ENCODE measurements at regions not wholly inside any gene's neighbourhood (a gene's known extent, or its start where the extent isn't known, plus 50 kb on each side); places are given as distances from the start of the nearest gene placed in this dataset.

GRCh38 chr2:118718921-118719320, 128.5 kb downstream of the EN1 start:
- ATAC-seq (no peak), DNase-seq (no peak)
- H3K4me1 ChIP-seq (ENCODE audit: control insufficient read depth, insufficient read depth, low read length) = no peaks in the 10 kb centered on the region
- H3K27me3 ChIP-seq (ENCODE audit: control insufficient read depth, insufficient read depth) = no peaks in the 10 kb centered on the region
- H3K9me3 ChIP-seq (ENCODE audit: control insufficient read depth, low read length) = no peaks in the 10 kb centered on the region
- no peak overlapping the region for H3K27ac ChIP-seq (ENCODE audit: low read length)
- intact Hi-C loops (cut with DNase I) = no loop called here
- no peak overlapping the region for H3K4me3 ChIP-seq (ENCODE audit: low read length)

DNA sequence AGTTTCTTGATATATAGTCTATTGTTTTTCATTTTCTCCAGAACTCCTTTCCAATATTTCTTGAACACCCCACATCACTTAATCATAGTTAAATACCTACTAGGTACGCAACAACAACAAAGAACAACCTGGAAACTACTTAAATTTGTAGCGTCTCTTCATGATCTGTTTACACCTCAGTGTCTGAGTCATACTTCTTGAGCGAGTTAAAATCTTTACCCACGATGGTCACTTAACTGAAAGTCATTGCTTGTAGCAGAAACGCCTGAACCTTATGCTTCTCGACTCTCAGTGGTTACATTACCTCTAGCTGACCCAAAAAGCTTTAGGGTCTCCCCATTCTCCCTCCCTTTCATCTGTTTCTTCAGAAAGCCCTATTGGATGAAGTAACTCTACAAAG, 131.3 kb downstream of the EN1 start:
- Histone ChIP-seq H3K4me1 (ENCODE audit: control insufficient read depth, insufficient read depth, low read length) (no peaks in the 10 kb centered on the region), H3K27me3 (ENCODE audit: control insufficient read depth, insufficient read depth) (no peaks in the 10 kb centered on the region), H3K9me3 (ENCODE audit: control insufficient read depth, low read length) (no peaks in the 10 kb centered on the region), H3K27ac (ENCODE audit: low read length) (no peak overlapping the region), H3K4me3 (ENCODE audit: low read length) (no peak overlapping the region)
- intact Hi-C loops (cut with DNase I) = no loop called here
- 83% methylated on average over 6 of the region's 6 CpGs for WGBS
- ATAC-seq = no peak
- DNase-seq = no peak

DNA sequence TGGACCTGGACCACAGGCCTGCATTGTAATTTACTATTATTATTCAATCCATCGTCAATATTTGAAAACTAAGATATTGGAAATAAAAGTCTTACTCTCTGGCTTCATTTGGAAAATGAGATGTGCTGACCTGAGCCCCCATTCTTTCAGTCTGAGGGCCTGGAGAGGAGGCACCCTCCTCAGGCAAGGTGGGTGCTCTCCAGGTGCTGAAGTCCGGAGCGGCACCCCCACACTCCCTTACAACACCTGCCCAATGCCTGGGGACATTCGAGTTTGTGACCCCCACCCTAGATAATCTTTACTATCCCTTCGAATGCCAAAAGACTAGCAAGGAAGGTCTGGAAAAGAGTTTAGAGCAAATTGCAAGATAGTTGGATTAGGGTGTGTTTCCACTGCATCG, 133.3 kb downstream of the EN1 start:
- Histone ChIP-seq H3K27ac (ENCODE audit: low read length) (no peak overlapping the region), H3K27me3 (ENCODE audit: control insufficient read depth, insufficient read depth) (no peaks in the 10 kb centered on the region), H3K4me3 (ENCODE audit: low read length) (no peak overlapping the region), H3K4me1 (ENCODE audit: control insufficient read depth, insufficient read depth, low read length) (no peaks in the 10 kb centered on the region), H3K9me3 (ENCODE audit: control insufficient read depth, low read length) (no peaks in the 10 kb centered on the region)
- no peak for DNase-seq
- 78% methylated on average over 6 of the region's 6 CpGs for WGBS
- ATAC-seq = no peak
- intact Hi-C loops (cut with DNase I) = no loop called here

DNA sequence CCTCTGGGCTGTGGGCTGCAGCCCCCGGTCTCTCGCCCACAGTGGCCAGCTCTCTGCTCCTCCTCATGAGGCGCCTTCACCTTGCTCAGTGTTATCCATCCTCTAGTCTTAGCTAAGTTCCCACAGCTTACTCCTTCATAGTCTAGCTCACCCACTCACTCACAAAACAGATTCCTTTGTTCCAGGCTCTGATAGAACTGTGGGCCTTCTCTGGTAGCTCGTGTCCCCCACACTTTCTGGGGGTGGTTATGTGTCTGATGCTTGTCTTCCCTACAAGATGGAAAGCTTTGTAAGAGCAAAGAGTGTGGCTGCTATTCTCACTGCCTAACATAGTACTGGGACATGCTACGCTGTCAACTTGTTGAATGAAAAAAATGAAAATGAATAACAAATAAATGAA, 135.8 kb downstream of the EN1 start:
- H3K27me3 ChIP-seq (ENCODE audit: control insufficient read depth, insufficient read depth) = no peaks in the 10 kb centered on the region
- H3K9me3 ChIP-seq (ENCODE audit: control insufficient read depth, low read length) = no peaks in the 10 kb centered on the region
- WGBS = 86% methylated on average over 5 of the region's 5 CpGs
- intact Hi-C loops (cut with DNase I) = no loop called here
- no peak overlapping the region for H3K27ac ChIP-seq (ENCODE audit: low read length)
- no peak for ATAC-seq
- no peaks in the 10 kb centered on the region for H3K4me1 ChIP-seq (ENCODE audit: control insufficient read depth, insufficient read depth, low read length)
- DNase-seq = no peak
- H3K4me3 ChIP-seq (ENCODE audit: low read length) = no peak overlapping the region

DNA sequence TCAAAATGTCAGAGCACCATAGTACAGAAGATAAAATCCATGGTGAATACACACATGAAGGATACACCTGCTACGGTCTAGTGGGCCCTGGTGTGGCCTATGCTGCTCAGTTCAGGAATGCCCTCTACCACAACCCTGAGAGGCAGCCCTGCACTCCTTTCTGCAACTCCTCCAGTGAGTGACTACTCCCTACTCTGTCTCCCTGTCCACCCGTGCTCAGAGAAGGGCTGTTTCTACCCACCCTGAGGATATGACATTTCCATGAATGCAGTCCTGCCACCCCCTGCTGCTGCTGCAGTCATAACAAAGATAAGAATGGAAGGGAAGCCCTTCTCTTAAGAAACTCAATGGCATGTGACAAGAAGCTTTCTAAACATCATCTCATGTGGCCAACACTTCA, 137.0 kb downstream of the EN1 start:
- Histone ChIP-seq H3K9me3 (ENCODE audit: control insufficient read depth, low read length) (no peaks in the 10 kb centered on the region), H3K27ac (ENCODE audit: low read length) (no peak overlapping the region), H3K4me1 (ENCODE audit: control insufficient read depth, insufficient read depth, low read length) (no peaks in the 10 kb centered on the region), H3K4me3 (ENCODE audit: low read length) (no peak overlapping the region), H3K27me3 (ENCODE audit: control insufficient read depth, insufficient read depth) (no peaks in the 10 kb centered on the region)
- ATAC-seq = no peak
- no peak for DNase-seq
- 36% methylated on average over 2 of the region's 2 CpGs for WGBS
- intact Hi-C loops (cut with DNase I) = no loop called here

DNA sequence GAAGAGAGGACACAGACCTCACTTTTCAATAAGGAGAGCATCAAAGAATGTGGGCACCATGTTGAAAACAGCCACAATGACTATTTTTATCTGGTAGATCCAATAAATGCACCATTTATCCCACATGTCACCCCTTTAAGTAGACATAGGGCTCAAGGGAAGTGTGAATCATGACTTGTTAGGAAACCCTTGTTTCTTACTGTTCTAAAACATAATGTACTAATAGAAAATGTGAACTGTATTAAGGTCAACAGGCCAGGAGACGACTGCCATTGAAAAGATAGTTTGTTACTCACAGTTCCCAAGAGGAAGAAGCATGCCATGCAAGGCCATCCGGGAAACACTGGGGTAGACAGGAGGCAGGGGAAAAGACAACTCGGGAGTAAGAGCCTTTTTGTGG, 137.7 kb downstream of the EN1 start:
- H3K27ac ChIP-seq (ENCODE audit: low read length) = no peak overlapping the region
- H3K9me3 ChIP-seq (ENCODE audit: control insufficient read depth, low read length) = no peaks in the 10 kb centered on the region
- no peaks in the 10 kb centered on the region for H3K4me1 ChIP-seq (ENCODE audit: control insufficient read depth, insufficient read depth, low read length)
- ATAC-seq (no peak), DNase-seq (no peak)
- 50% methylated on average over 3 of the region's 3 CpGs for WGBS
- H3K27me3 ChIP-seq (ENCODE audit: control insufficient read depth, insufficient read depth) = no peaks in the 10 kb centered on the region
- H3K4me3 ChIP-seq (ENCODE audit: low read length) = no peak overlapping the region
- intact Hi-C loops (cut with DNase I) = no loop called here

DNA sequence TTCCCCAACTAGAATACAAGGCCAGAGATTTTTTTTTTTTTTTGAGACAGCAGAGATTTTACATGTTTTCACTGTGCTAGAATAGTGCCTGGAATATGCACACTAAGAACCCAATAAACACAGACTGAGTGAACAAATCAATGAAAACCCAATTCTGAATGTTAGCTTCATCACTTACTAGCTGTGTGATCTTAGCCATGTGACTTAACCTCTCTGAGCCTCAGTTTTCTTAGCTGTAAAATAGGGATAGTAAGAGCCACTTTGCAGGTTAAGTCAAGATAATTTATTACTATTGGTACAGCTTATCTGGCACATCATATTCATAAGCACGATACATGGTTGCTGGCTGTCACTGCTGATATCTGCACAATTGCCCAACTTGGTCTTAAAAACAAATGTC, 140.6 kb downstream of the EN1 start:
- H3K9me3 ChIP-seq (ENCODE audit: control insufficient read depth, low read length) = no peaks in the 10 kb centered on the region
- ATAC-seq = no peak
- H3K27me3 ChIP-seq (ENCODE audit: control insufficient read depth, insufficient read depth) = no peaks in the 10 kb centered on the region
- H3K4me1 ChIP-seq (ENCODE audit: control insufficient read depth, insufficient read depth, low read length) = no peaks in the 10 kb centered on the region
- DNase-seq = no peak
- intact Hi-C loops (cut with DNase I) = no loop called here
- H3K27ac ChIP-seq (ENCODE audit: low read length) = no peak overlapping the region
- 90% methylated on average over 1 of the region's 1 CpG for WGBS
- H3K4me3 ChIP-seq (ENCODE audit: low read length) = no peak overlapping the region

GRCh38 chr2:118706371-118706770, 141.1 kb downstream of the EN1 start:
- Histone ChIP-seq H3K4me3 (ENCODE audit: low read length) (no peak overlapping the region), H3K9me3 (ENCODE audit: control insufficient read depth, low read length) (no peaks in the 10 kb centered on the region), H3K27me3 (ENCODE audit: control insufficient read depth, insufficient read depth) (no peaks in the 10 kb centered on the region), H3K4me1 (ENCODE audit: control insufficient read depth, insufficient read depth, low read length) (no peaks in the 10 kb centered on the region), H3K27ac (ENCODE audit: low read length) (no peak overlapping the region)
- DNase-seq = no peak
- ATAC-seq = no peak
- WGBS = 63% methylated on average over 4 of the region's 4 CpGs
- intact Hi-C loops (cut with DNase I) = no loop called here

- ATAC-seq (no peak), DNase-seq (no peak)
- Histone ChIP-seq H3K27ac (ENCODE audit: low read length) (no peak overlapping the region), H3K9me3 (ENCODE audit: control insufficient read depth, low read length) (no peaks in the 10 kb centered on the region), H3K4me3 (ENCODE audit: low read length) (no peak overlapping the region), H3K27me3 (ENCODE audit: control insufficient read depth, insufficient read depth) (no peaks in the 10 kb centered on the region), H3K4me1 (ENCODE audit: control insufficient read depth, insufficient read depth, low read length) (no peaks in the 10 kb centered on the region)
- WGBS = 50% methylated on average over 1 of the region's 1 CpG
- intact Hi-C loops (cut with DNase I) = no loop called here
Measured at GRCh38 chr2:118705032-118705431, 142.4 kb downstream of the EN1 start.

DNA sequence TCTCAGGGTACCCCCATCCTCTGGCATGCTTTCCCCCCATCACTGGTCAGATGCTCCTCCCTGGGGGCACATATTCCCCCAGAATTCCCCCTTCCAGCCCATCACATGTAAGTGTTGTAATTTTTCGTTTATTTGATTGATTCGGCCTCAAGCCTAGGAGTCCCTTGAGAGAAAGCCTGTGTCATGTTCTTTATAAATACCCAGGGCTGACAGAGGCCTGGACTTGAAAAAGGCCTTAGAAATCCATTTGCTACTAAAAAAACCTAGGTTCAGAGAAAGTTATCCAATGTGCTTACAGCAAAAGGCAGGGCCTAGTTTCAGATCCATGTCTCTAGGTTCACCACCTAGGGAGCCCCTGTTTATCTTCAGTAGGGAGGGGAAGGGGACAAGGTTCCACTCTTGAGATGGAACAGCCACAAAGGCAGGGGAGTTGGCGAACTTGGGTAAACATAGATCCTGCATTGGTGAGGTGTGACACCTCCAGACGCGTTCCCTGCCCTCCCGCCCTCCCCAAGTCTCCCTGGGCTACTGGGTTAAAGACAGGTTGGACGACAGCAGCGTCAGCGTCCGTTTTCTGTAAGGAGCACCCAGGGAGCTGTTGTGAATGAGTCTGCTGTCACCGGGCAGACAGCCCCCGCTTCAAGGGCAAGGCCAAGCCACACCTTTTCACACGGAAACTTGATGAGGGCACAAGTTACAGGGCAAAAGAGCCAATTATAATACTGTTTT, 147.8 kb downstream of the EN1 start:
- WGBS = 47% methylated on average over 13 of the region's 13 CpGs
- DNase-seq (no peak), ATAC-seq (no peak)
- H3K4me3 ChIP-seq (ENCODE audit: low read length) = no peak overlapping the region
- H3K9me3 ChIP-seq (ENCODE audit: control insufficient read depth, low read length) = no peaks in the 10 kb centered on the region
- H3K27ac ChIP-seq (ENCODE audit: low read length) = no peak overlapping the region
- intact Hi-C loops (cut with DNase I) = no loop called here
- H3K27me3 ChIP-seq (ENCODE audit: control insufficient read depth, insufficient read depth) = no peaks in the 10 kb centered on the region
- no peaks in the 10 kb centered on the region for H3K4me1 ChIP-seq (ENCODE audit: control insufficient read depth, insufficient read depth, low read length)

GRCh38 chr2:118698564-118698963, 148.9 kb downstream of the EN1 start:
- Histone ChIP-seq H3K4me3 (ENCODE audit: low read length) (no peak overlapping the region), H3K27me3 (ENCODE audit: control insufficient read depth, insufficient read depth) (no peaks in the 10 kb centered on the region), H3K27ac (ENCODE audit: low read length) (no peak overlapping the region), H3K9me3 (ENCODE audit: control insufficient read depth, low read length) (no peaks in the 10 kb centered on the region), H3K4me1 (ENCODE audit: control insufficient read depth, insufficient read depth, low read length) (no peaks in the 10 kb centered on the region)
- intact Hi-C loops (cut with DNase I) = no loop called here
- WGBS = 62% methylated on average over 6 of the region's 6 CpGs
- ATAC-seq = no peak
- no peak for DNase-seq

- ATAC-seq (no peak), DNase-seq (no peak)
- no peaks in the 10 kb centered on the region for H3K27me3 ChIP-seq (ENCODE audit: control insufficient read depth, insufficient read depth)
- H3K4me1 ChIP-seq (ENCODE audit: control insufficient read depth, insufficient read depth, low read length) = no peaks in the 10 kb centered on the region
- no peak overlapping the region for H3K4me3 ChIP-seq (ENCODE audit: low read length)
- no peaks in the 10 kb centered on the region for H3K9me3 ChIP-seq (ENCODE audit: control insufficient read depth, low read length)
- no peak overlapping the region for H3K27ac ChIP-seq (ENCODE audit: low read length)
- intact Hi-C loops (cut with DNase I) = no loop called here
Measured at GRCh38 chr2:118697781-118698180, 149.7 kb downstream of the EN1 start.

All from right cardiac atrium (tissue), 5 donors.